ENCODE measurements at regions not wholly inside any gene's neighbourhood (a gene's known extent, or its start where the extent isn't known, plus 50 kb on each side); places are given as distances from the start of the nearest gene placed in this dataset.

GRCh38 chr6:14190929-14191224, 73.3 kb downstream of the CD83 start:
- Histone ChIP-seq H3K36me3 (replicated peaks; ENCODE audit: insufficient read depth, low read depth) (no peaks in the 10 kb centered on the region), H4K20me1 (ENCODE audit: insufficient read depth, poor library complexity, severe bottlenecking) (no peaks in the 10 kb centered on the region)

GRCh38 chr6:14191761-14192160, 74.2 kb downstream of the CD83 start:
- H3K9me2 ChIP-seq (replicated peaks; ENCODE audit: insufficient read depth), result no peaks in the 10 kb centered on the region
- H3K27ac ChIP-seq, result no peak overlapping the region
- peaks cover 12% of the 10 kb centered on the region for H3K4me1 ChIP-seq (ENCODE audit: insufficient read depth)
- no peaks in the 10 kb centered on the region for H3K79me2 ChIP-seq
- H2AFZ ChIP-seq, result no peak overlapping the region
- H4K20me1 ChIP-seq (ENCODE audit: insufficient read depth, poor library complexity, severe bottlenecking), result no peaks in the 10 kb centered on the region
- H3K4me3 ChIP-seq, result no peak overlapping the region
- peaks cover 24% of the 10 kb centered on the region for H3K27me3 ChIP-seq
- no peak overlapping the region for H3K4me2 ChIP-seq
- WGBS (ENCODE audit: low lambda C conversion rate, missing lambda C conversion rate), result 94% methylated on average over 3 of the region's 3 CpGs
- H3K9me3 ChIP-seq (ENCODE audit: low read depth), result no peaks in the 10 kb centered on the region
- TF ChIP-seq CTCF (IDR thresholded peaks at IDR 0.05; ENCODE audit: poor library complexity) (no peak), EZH2phosphoT487 (IDR thresholded peaks at IDR 0.05; ENCODE audit: low read depth, severe bottlenecking, unreplicated experiment) (no peak)
- no peak for DNase-seq (ENCODE audit: low spot score)
- no peaks in the 10 kb centered on the region for H3K36me3 ChIP-seq (replicated peaks; ENCODE audit: insufficient read depth, low read depth)

More at GRCh38 chr6:14190929-14191224, 73.3 kb downstream of the CD83 start:
- H3K4me3 ChIP-seq, result no peak overlapping the region
- 90% methylated on average over 6 of the region's 6 CpGs for WGBS (ENCODE audit: low lambda C conversion rate, missing lambda C conversion rate)
- H3K27me3 ChIP-seq, result peaks cover 24% of the 10 kb centered on the region
- no peaks in the 10 kb centered on the region for H3K9me2 ChIP-seq (replicated peaks; ENCODE audit: insufficient read depth)
- no peak overlapping the region for H3K4me2 ChIP-seq
- TF ChIP-seq CTCF (IDR thresholded peaks at IDR 0.05; ENCODE audit: poor library complexity), result no peak
- no peak for TF ChIP-seq EZH2 (IDR thresholded peaks at IDR 0.05; ENCODE audit: borderline replicate concordance)
- TF ChIP-seq EZH2phosphoT487 (IDR thresholded peaks at IDR 0.05; ENCODE audit: low read depth, severe bottlenecking, unreplicated experiment), result no peak
- H2AFZ ChIP-seq, result no peak overlapping the region
- no peak for DNase-seq (ENCODE audit: low spot score)
- H3K9me3 ChIP-seq (ENCODE audit: low read depth), result no peaks in the 10 kb centered on the region
- H3K27ac ChIP-seq, result no peak overlapping the region
- H3K79me2 ChIP-seq, result no peaks in the 10 kb centered on the region
- H3K4me1 ChIP-seq (ENCODE audit: insufficient read depth), result peaks cover 12% of the 10 kb centered on the region

GRCh38 chr6:14192216-14192788, 74.7 kb downstream of the CD83 start:
- Histone ChIP-seq H3K4me3 (no peak overlapping the region), H4K20me1 (ENCODE audit: insufficient read depth, poor library complexity, severe bottlenecking) (no peaks in the 10 kb centered on the region), H3K27me3 (peaks cover 24% of the 10 kb centered on the region), H3K9me2 (replicated peaks; ENCODE audit: insufficient read depth) (no peaks in the 10 kb centered on the region), H3K79me2 (no peaks in the 10 kb centered on the region), H3K4me1 (ENCODE audit: insufficient read depth) (peaks cover 12% of the 10 kb centered on the region), H2AFZ (no peak overlapping the region), H3K27ac (no peak overlapping the region), H3K4me2 (no peak overlapping the region), H3K9me3 (ENCODE audit: low read depth) (no peaks in the 10 kb centered on the region), H3K36me3 (replicated peaks; ENCODE audit: insufficient read depth, low read depth) (no peaks in the 10 kb centered on the region)
- TF ChIP-seq EZH2phosphoT487 (IDR thresholded peaks at IDR 0.05; ENCODE audit: low read depth, severe bottlenecking, unreplicated experiment) (no peak), EZH2 (IDR thresholded peaks at IDR 0.05; ENCODE audit: borderline replicate concordance) (no peak), CTCF (IDR thresholded peaks at IDR 0.05; ENCODE audit: poor library complexity) (no peak)
- no peak for DNase-seq (ENCODE audit: low spot score)
- 86% methylated on average over 3 of the region's 3 CpGs for WGBS (ENCODE audit: low lambda C conversion rate, missing lambda C conversion rate)

DNA sequence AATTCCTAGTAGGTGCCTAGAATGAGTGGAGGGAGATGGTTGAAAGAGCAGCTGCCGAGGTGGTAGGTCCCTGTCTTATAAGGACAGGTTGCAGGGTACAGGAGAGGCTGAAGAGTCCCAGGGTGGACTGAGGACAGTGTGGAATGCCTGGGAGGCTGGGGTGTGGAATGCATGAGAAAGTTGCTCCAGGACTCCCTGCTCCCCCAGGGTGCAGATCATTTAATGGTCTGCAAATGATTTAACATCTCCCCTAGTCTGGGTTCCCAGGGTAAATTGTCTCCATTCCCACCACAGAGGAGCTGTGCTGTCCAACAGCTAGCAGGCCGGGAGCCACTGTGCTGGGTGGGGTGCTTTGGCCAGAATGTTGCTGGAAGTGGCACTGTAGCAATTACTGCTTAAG, 76.0 kb downstream of the CD83 start:
- no peak for DNase-seq (ENCODE audit: low spot score)
- Histone ChIP-seq H3K4me2 (no peak overlapping the region), H3K27me3 (peaks cover 24% of the 10 kb centered on the region), H4K20me1 (ENCODE audit: insufficient read depth, poor library complexity, severe bottlenecking) (no peaks in the 10 kb centered on the region), H3K9me2 (replicated peaks; ENCODE audit: insufficient read depth) (no peaks in the 10 kb centered on the region), H3K79me2 (no peaks in the 10 kb centered on the region), H3K36me3 (replicated peaks; ENCODE audit: insufficient read depth, low read depth) (no peaks in the 10 kb centered on the region), H3K4me3 (no peak overlapping the region), H2AFZ (no peak overlapping the region), H3K4me1 (ENCODE audit: insufficient read depth) (peaks cover 12% of the 10 kb centered on the region), H3K27ac (no peak overlapping the region), H3K9me3 (ENCODE audit: low read depth) (no peaks in the 10 kb centered on the region)
- WGBS (ENCODE audit: low lambda C conversion rate, missing lambda C conversion rate), result 95% methylated on average over 2 of the region's 2 CpGs
- TF ChIP-seq EZH2phosphoT487 (IDR thresholded peaks at IDR 0.05; ENCODE audit: low read depth, severe bottlenecking, unreplicated experiment), result no peak
- no peak for TF ChIP-seq EZH2 (IDR thresholded peaks at IDR 0.05; ENCODE audit: borderline replicate concordance)
- no peak for TF ChIP-seq CTCF (IDR thresholded peaks at IDR 0.05; ENCODE audit: poor library complexity)
